Mesendoderm (in vitro differentiated cells): ENCODE measurements at regions not wholly inside any gene's neighbourhood (a gene's known extent, or its start where the extent isn't known, plus 50 kb on each side); places are given as distances from the start of the nearest gene placed in this dataset.
A peak's percentile ranks its signal among the peaks of the same experiment; 100 is the strongest.

ENCODE experiments used
- DNase-seq: peaks from one replicate; pipeline ENCODE4 v3.0.0; 2013
- H2AK5ac ChIP-seq: 2 replicates; pipeline ENCODE4 v1.6.1; 2013; ENCODE audit warnings: low read length, inconsistent platforms
- H2BK120ac ChIP-seq: 2 replicates; pipeline ENCODE4 v1.6.1; 2013; ENCODE audit warnings: low read depth, mild to moderate bottlenecking, low read length, moderate library complexity, mixed read lengths
- H2BK15ac ChIP-seq: replicated peaks from 2 replicates; pipeline ENCODE4 v1.6.1; 2013; ENCODE audit warnings: low read depth, mild to moderate bottlenecking, moderate library complexity
- H2BK5ac ChIP-seq: 2 replicates; pipeline ENCODE4 v1.6.1; 2013; ENCODE audit warnings: low read length, inconsistent platforms
- H3K18ac ChIP-seq: 2 replicates; pipeline ENCODE4 v1.6.1; 2013; ENCODE audit warnings: mild to moderate bottlenecking, low read length, mixed read lengths
- H3K23ac ChIP-seq: one replicate; pipeline ENCODE4 v1.6.1; 2013; ENCODE audit warnings: low read length
- H3K27ac ChIP-seq: 2 replicates; pipeline ENCODE4 v1.5.1; 2013; ENCODE audit warnings: low read depth, mild to moderate bottlenecking, inconsistent platforms, low read length, moderate library complexity
- H3K27me3 ChIP-seq: 2 replicates; pipeline ENCODE4 v1.6.1; 2013; ENCODE audit warnings: low read length, control low read depth, mild to moderate bottlenecking, inconsistent platforms; ENCODE audit not compliant: insufficient read depth, poor library complexity
- H3K36me3 ChIP-seq: 2 replicates; pipeline ENCODE4 v1.6.1; 2013; ENCODE audit warnings: low read length, inconsistent platforms; ENCODE audit not compliant: control insufficient read depth, insufficient read depth
- H3K4ac ChIP-seq: one replicate; pipeline ENCODE4 v1.6.1; 2013; ENCODE audit warnings: low read depth, mild to moderate bottlenecking, low read length, moderate library complexity
- H3K4me1 ChIP-seq: 2 replicates; pipeline ENCODE4 v1.6.1; 2013; ENCODE audit warnings: low read depth, low read length, inconsistent platforms; ENCODE audit not compliant: control insufficient read depth
- H3K4me2 ChIP-seq: 2 replicates; pipeline ENCODE4 v1.6.1; 2013; ENCODE audit warnings: low read length
- H3K4me3 ChIP-seq: 2 replicates; pipeline ENCODE4 v1.5.1; 2013; ENCODE audit warnings: mild to moderate bottlenecking, low read length
- H3K56ac ChIP-seq: one replicate; pipeline ENCODE4 v1.6.1; 2013; ENCODE audit warnings: low read length
- H3K79me1 ChIP-seq: 2 replicates; pipeline ENCODE4 v1.6.1; 2013; ENCODE audit warnings: low read length, inconsistent platforms
- H3K79me2 ChIP-seq: 2 replicates; pipeline ENCODE4 v1.6.1; 2013; ENCODE audit warnings: mild to moderate bottlenecking, low read length; ENCODE audit not compliant: control insufficient read depth, insufficient read depth
- H3K9ac ChIP-seq: 2 replicates; pipeline ENCODE4 v1.6.1; 2013; ENCODE audit warnings: low read length, inconsistent platforms
- H4K5ac ChIP-seq: one replicate; pipeline ENCODE4 v1.6.1; 2013; ENCODE audit warnings: low read length
- H4K8ac ChIP-seq: one replicate; pipeline ENCODE4 v1.6.1; 2013; ENCODE audit warnings: low read depth, mild to moderate bottlenecking, control low read depth, low read length, moderate library complexity
- WGBS: extraction: QIAGEN DNeasy Blood & Tissue Kit; methylation state at CpG from one replicate; pipeline ENCODE4 v1.1.7; 2013; ENCODE audit warnings: low lambda C conversion rate, missing lambda C conversion rate; ENCODE audit not compliant: insufficient coverage; ENCODE audit errors: extremely low coverage; 5-methylcytosine and 5-hydroxymethylcytosine counted together

GRCh38 chr2:120916446-120916845 lies 180.8 kb downstream of the GLI2 start:
- Histone ChIP-seq H3K23ac (no peak overlapping the region), H2AK5ac (no peak overlapping the region), H2BK5ac (no peak overlapping the region), H3K9ac (no peak overlapping the region), H3K79me1 (peaks cover 5% of the 10 kb centered on the region), H3K4me2 (no peak overlapping the region), H3K79me2 (no peaks in the 10 kb centered on the region), H3K18ac (no peak overlapping the region), H3K36me3 (no peaks in the 10 kb centered on the region), H2BK120ac (no peak overlapping the region), H3K4me1 (no peaks in the 10 kb centered on the region), H2BK15ac (no peak overlapping the region), H3K4ac (no peak overlapping the region), H3K27ac (no peak overlapping the region), H3K56ac (no peak overlapping the region), H3K4me3 (no peak overlapping the region), H3K27me3 (no peaks in the 10 kb centered on the region), H4K8ac (no peak overlapping the region), H4K5ac (no peak overlapping the region)
- no CpG with 5 or more reads among the region's 9 CpGs for WGBS
- no peak for DNase-seq

DNA sequence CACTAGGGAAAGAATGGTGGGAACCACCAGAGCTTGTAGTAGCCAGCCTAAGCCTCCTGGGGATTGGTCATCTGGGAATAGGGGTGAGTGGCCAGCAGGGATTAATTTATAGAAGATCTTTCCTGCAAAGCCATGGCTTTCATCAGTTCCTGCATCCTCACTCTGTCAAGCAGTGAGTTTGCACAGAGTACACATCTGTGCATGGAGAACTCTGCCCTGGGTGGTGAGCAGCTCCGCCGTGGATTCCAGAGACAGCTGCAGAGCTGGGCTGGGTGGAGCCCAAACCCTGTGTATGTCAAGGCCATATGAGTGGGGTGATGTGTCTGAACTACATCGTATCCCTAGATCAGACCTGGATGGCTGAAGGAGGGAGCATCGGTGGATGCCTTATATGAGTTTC lies 182.2 kb downstream of the GLI2 start:
- no peaks in the 10 kb centered on the region for H3K79me2 ChIP-seq
- peaks cover 3% of the 10 kb centered on the region for H3K79me1 ChIP-seq
- H3K9ac ChIP-seq: no peak overlapping the region
- no peak overlapping the region for H2BK15ac ChIP-seq
- H3K27ac ChIP-seq: no peak overlapping the region
- no peak overlapping the region for H2BK5ac ChIP-seq
- no peak overlapping the region for H3K4me3 ChIP-seq
- H3K36me3 ChIP-seq: no peaks in the 10 kb centered on the region
- no CpG with 5 or more reads among the region's 4 CpGs for WGBS
- H4K8ac ChIP-seq: no peak overlapping the region
- H3K4ac ChIP-seq: no peak overlapping the region
- H3K4me2 ChIP-seq: no peak overlapping the region
- no peak overlapping the region for H2AK5ac ChIP-seq
- no peaks in the 10 kb centered on the region for H3K4me1 ChIP-seq
- no peak for DNase-seq
- H4K5ac ChIP-seq: no peak overlapping the region
- no peak overlapping the region for H2BK120ac ChIP-seq
- no peaks in the 10 kb centered on the region for H3K27me3 ChIP-seq
- no peak overlapping the region for H3K56ac ChIP-seq
- H3K23ac ChIP-seq: no peak overlapping the region
- H3K18ac ChIP-seq: no peak overlapping the region

DNA sequence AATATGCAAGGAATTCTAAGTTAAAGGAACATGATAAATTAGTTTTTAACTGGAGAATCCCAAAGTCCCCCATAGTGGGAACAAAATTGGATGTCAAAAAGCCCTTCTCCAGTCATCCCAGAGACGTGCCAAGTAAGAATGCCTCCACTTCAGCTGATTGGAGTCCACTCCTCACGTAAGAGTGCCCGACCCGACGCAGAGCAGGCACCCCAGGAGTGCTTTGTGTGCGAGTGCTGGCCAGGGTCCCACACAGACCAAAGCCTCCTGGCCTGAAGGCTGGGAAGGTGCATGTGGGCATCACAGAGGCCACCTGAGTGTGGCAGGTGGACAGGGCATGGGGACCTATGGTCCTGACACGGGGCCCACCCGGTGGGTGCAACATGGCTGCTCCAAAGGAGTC lies 183.5 kb downstream of the GLI2 start:
- Histone ChIP-seq H3K4me2 (no peak overlapping the region), H3K23ac (no peak overlapping the region), H2BK120ac (no peak overlapping the region), H2BK5ac (no peak overlapping the region), H3K79me2 (no peaks in the 10 kb centered on the region), H4K8ac (no peak overlapping the region), H3K4me3 (no peak overlapping the region), H3K18ac (no peak overlapping the region), H3K79me1 (peaks cover 5% of the 10 kb centered on the region), H4K5ac (no peak overlapping the region), H3K27me3 (no peaks in the 10 kb centered on the region), H3K36me3 (no peaks in the 10 kb centered on the region), H3K56ac (no peak overlapping the region), H2AK5ac (no peak overlapping the region), H3K9ac (no peak overlapping the region), H3K4ac (no peak overlapping the region), H3K4me1 (no peaks in the 10 kb centered on the region), H2BK15ac (no peak overlapping the region), H3K27ac (no peak overlapping the region)
- WGBS: no CpG with 5 or more reads among the region's 8 CpGs
- DNase-seq: no peak

- H3K4me2 ChIP-seq: no peak overlapping the region
- H3K79me2 ChIP-seq: no peaks in the 10 kb centered on the region
- no peak overlapping the region for H4K5ac ChIP-seq
- H3K27ac ChIP-seq: no peak overlapping the region
- no peak overlapping the region for H2BK120ac ChIP-seq
- no peak overlapping the region for H2AK5ac ChIP-seq
- H2BK5ac ChIP-seq: no peak overlapping the region
- H3K56ac ChIP-seq: no peak overlapping the region
- H3K23ac ChIP-seq: no peak overlapping the region
- H3K36me3 ChIP-seq: no peaks in the 10 kb centered on the region
- H3K4me1 ChIP-seq: no peaks in the 10 kb centered on the region
- H3K9ac ChIP-seq: no peak overlapping the region
- no CpG with 5 or more reads among the region's 19 CpGs for WGBS
- peak; percentile 44 for DNase-seq
- no peak overlapping the region for H2BK15ac ChIP-seq
- no peak overlapping the region for H3K4me3 ChIP-seq
- no peak overlapping the region for H4K8ac ChIP-seq
- no peak overlapping the region for H3K4ac ChIP-seq
- no peak overlapping the region for H3K18ac ChIP-seq
- peaks cover 5% of the 10 kb centered on the region for H3K79me1 ChIP-seq
- no peaks in the 10 kb centered on the region for H3K27me3 ChIP-seq
Observed at GRCh38 chr2:120919771-120920453, 184.2 kb downstream of the GLI2 start.

- Histone ChIP-seq H3K36me3 (no peaks in the 10 kb centered on the region), H3K79me1 (peaks cover 5% of the 10 kb centered on the region)
Observed at GRCh38 chr2:120920454-120921148, 184.9 kb downstream of the GLI2 start.

More at GRCh38 chr2:120920454-120921148, 184.9 kb downstream of the GLI2 start:
- Histone ChIP-seq H3K4me1 (no peaks in the 10 kb centered on the region), H3K79me2 (no peaks in the 10 kb centered on the region), H2BK120ac (no peak overlapping the region), H4K8ac (no peak overlapping the region), H3K9ac (no peak overlapping the region), H3K4ac (no peak overlapping the region), H3K18ac (no peak overlapping the region), H3K27ac (no peak overlapping the region), H2BK15ac (no peak overlapping the region), H3K4me2 (no peak overlapping the region), H3K27me3 (no peaks in the 10 kb centered on the region), H3K56ac (no peak overlapping the region), H3K23ac (no peak overlapping the region), H4K5ac (no peak overlapping the region), H2BK5ac (no peak overlapping the region), H3K4me3 (no peak overlapping the region), H2AK5ac (no peak overlapping the region)
- no peak for DNase-seq
- no CpG with 5 or more reads among the region's 13 CpGs for WGBS
